Endothelial cell of umbilical vein (primary cell): ENCODE measurements at regions not wholly inside any gene's neighbourhood (a gene's known extent, or its start where the extent isn't known, plus 50 kb on each side); places are given as distances from the start of the nearest gene placed in this dataset.

ENCODE experiments used
- BruUV-seq: library from RNA; stranded (reverse); fragments of 400-500 nt; replicated peaks from 2 replicates; lab custom pipeline; 2021; lab: Mats Ljungman, UMichigan
- CTCF ChIA-PET: fragments of 300-600, 350-600 bp; sonication (Branson Sonifier 250); formaldehyde crosslinking; loops from one replicate; lab custom pipeline; 2021; ENCODE audit warnings: antibody characterized with exemption, inconsistent platforms; lab: Charles Lee
- POLR2A ChIA-PET: fragments of 300-600, 350-600 bp; sonication (Branson Sonifier 250); formaldehyde crosslinking; loops from one replicate; lab custom pipeline; 2021; ENCODE audit warnings: antibody characterized with exemption, inconsistent platforms; lab: Charles Lee
- DNase-seq: peaks from one replicate; pipeline ENCODE4 v3.0.0-alpha.2; 2011; ENCODE audit warnings: low read depth, low spot score
- FAIRE-seq: peaks from 2 replicates; lab custom pipeline; 2011; peaks lifted over from hg19 to GRCh38; lab: Jason Lieb, UNC
- H2AFZ ChIP-seq: 2 replicates; pipeline ENCODE4 v1.6.0; 2012; ENCODE audit warnings: low read depth, low read length, control low read depth, inconsistent platforms
- H3K27ac ChIP-seq: 2 replicates; pipeline ENCODE4 v1.5.1; 2011; ENCODE audit warnings: low read depth, mild to moderate bottlenecking, control low read depth, low read length, moderate library complexity; ENCODE audit not compliant: insufficient read depth
- H3K27me3 ChIP-seq, 2 experiments: 2 replicates each; pipeline versions ENCODE4 v1.6.0 to v1.6.1; 2011; ENCODE audit warnings: low read length in 2 of 2, mixed read lengths in 1 of 2; ENCODE audit not compliant: control insufficient read depth in 2 of 2, insufficient read depth in 2 of 2
- H3K36me3 ChIP-seq, 2 experiments: 2 replicates in 1 of 2; 3 replicates in 1 of 2; pipeline ENCODE4 v1.5.1; 2011; ENCODE audit warnings: low read length in 2 of 2, mild to moderate bottlenecking in 1 of 2, moderate library complexity in 1 of 2; ENCODE audit not compliant: control insufficient read depth in 2 of 2, insufficient read depth in 2 of 2; ENCODE audit errors: extremely low read depth in 1 of 2
- H3K4me1 ChIP-seq: 3 replicates; pipeline ENCODE4 v1.5.1; 2011; ENCODE audit warnings: mild to moderate bottlenecking, low read length; ENCODE audit not compliant: control insufficient read depth, insufficient read depth; ENCODE audit errors: extremely low read depth
- H3K4me2 ChIP-seq: 2 replicates; pipeline ENCODE4 v1.6.1; 2011; ENCODE audit warnings: low read length, control low read depth, mixed read lengths; ENCODE audit not compliant: insufficient read depth
- H3K4me3 ChIP-seq, 3 experiments: fragments of 200-600 bp in 1 of 3; sonication (generic), shearing (Covaris generic) in 1 of 3; replicated peaks in 1 of 3; 2 replicates each; pipeline ENCODE4 v1.5.1; 2011 to 2016; ENCODE audit warnings: control low read depth in 3 of 3, low read length in 3 of 3, mild to moderate bottlenecking in 2 of 3, inconsistent platforms in 1 of 3, low read depth in 1 of 3, moderate library complexity in 1 of 3; ENCODE audit not compliant: insufficient read depth in 1 of 3
- H3K79me2 ChIP-seq: 2 replicates; pipeline ENCODE4 v1.6.0; 2012; ENCODE audit warnings: low read length, inconsistent platforms; ENCODE audit not compliant: control insufficient read depth, insufficient read depth
- H3K9ac ChIP-seq: replicated peaks from 2 replicates; pipeline ENCODE3; 2011; ENCODE audit warnings: low read length, control low read depth; ENCODE audit not compliant: insufficient read depth; ENCODE audit errors: extremely low read depth
- H3K9me1 ChIP-seq: replicated peaks from 3 replicates; pipeline ENCODE4 v1.6.0; 2011; ENCODE audit warnings: mild to moderate bottlenecking, low read length; ENCODE audit not compliant: control insufficient read depth, insufficient read depth; ENCODE audit errors: extremely low read depth
- H3K9me3 ChIP-seq: replicated peaks from 2 replicates; pipeline ENCODE4 v1.5.1; 2012; ENCODE audit warnings: low read length, inconsistent platforms; ENCODE audit not compliant: control insufficient read depth, insufficient read depth
- H4K20me1 ChIP-seq: replicated peaks from 2 replicates; pipeline ENCODE3; 2011; ENCODE audit warnings: mild to moderate bottlenecking, low read length; ENCODE audit not compliant: control insufficient read depth, insufficient read depth; ENCODE audit errors: extremely low read depth
- EZH2 ChIP-seq: IDR thresholded peaks from 2 replicates; pipeline ENCODE4 v1.6.1; 2012; ENCODE audit warnings: borderline replicate concordance, low read depth, mild to moderate bottlenecking, moderate library complexity, low read length, inconsistent platforms; ENCODE audit not compliant: severe bottlenecking
- FOS ChIP-seq: IDR thresholded peaks from 2 replicates; pipeline ENCODE4 v1.6.1; 2011; ENCODE audit warnings: mild to moderate bottlenecking, low read length, moderate library complexity, borderline replicate concordance; ENCODE audit not compliant: insufficient read depth
- GATA2 ChIP-seq: IDR thresholded peaks from 2 replicates; pipeline ENCODE4 v1.7.0; 2011; ENCODE audit warnings: low read depth, mild to moderate bottlenecking, moderate library complexity, mixed read lengths, low read length; ENCODE audit not compliant: insufficient read length, insufficient read depth
- JUN ChIP-seq: IDR thresholded peaks from 2 replicates; pipeline ENCODE4 v1.6.1; 2011; ENCODE audit warnings: borderline replicate concordance, low read depth; ENCODE audit not compliant: insufficient read length, insufficient read depth
- MYC ChIP-seq: IDR thresholded peaks from one replicate; pipeline ENCODE4 v1.6.1; 2011; ENCODE audit warnings: mild to moderate bottlenecking, low read depth, low read length
- POLR2A ChIP-seq: IDR thresholded peaks from 2 replicates; pipeline ENCODE4 v1.6.1; 2012; ENCODE audit warnings: low read depth, mild to moderate bottlenecking, control low read depth, low read length
- POLR2AphosphoS5 ChIP-seq: IDR thresholded peaks from 2 replicates; pipeline ENCODE4 v1.6.1; 2012; ENCODE audit warnings: low read depth, mild to moderate bottlenecking, control low read depth, low read length, moderate library complexity; ENCODE audit not compliant: insufficient read depth
- dilution Hi-C: fragments of 300-500 bp; cut with MboI; formaldehyde crosslinking; loops from one replicate; pipeline ENCODE4 v1.15.0; 2019; ENCODE audit warnings: low sequenced_read_pairs; ENCODE audit not compliant: extremely low pct_ligation_motif_present
- intact Hi-C: fragments of 100-400 bp; cut with micrococcal nuclease; formaldehyde crosslinking; loops from one replicate; pipeline ENCODE4 v1.10.0; 2022
- TF ChIP-seq, protein P1 (sequence below), 2 donors: IDR thresholded peaks; 1 replicate in 1 of 2; 2 replicates in 1 of 2; pipeline ENCODE4 v1.5.1; 2011; ENCODE audit warnings: low read length in 2 of 2, mild to moderate bottlenecking in 2 of 2, moderate library complexity in 2 of 2, control low read depth in 1 of 2, inconsistent platforms in 1 of 2, low read depth in 1 of 2; ENCODE audit not compliant: insufficient read depth in 1 of 2; ENCODE audit errors: extremely low read depth in 1 of 2
- TF ChIP-seq, protein P2 (sequence below): IDR thresholded peaks from 2 replicates; pipeline ENCODE4 v1.6.1; 2011; ENCODE audit not compliant: insufficient read depth, insufficient read length

DNA sequence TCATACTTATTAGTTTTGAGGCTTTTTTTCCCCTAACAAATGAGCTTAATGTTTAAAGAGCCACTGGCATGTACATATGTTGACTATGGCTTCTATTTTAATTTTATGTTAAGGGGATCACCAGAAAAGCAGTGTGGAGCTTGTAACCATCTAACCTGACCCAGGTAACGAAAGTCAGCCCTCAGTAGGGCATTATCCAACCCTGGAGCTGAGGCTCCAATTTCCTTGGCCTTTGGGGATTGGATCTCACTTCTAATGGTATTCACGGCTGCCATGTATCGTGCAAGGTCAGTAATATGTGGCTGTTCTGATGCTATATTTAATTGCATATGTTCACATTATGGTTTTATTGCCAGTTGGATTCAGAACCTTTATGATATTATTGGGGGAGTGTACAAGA is 75.2 kb upstream of the CCSER1 start:
- POLR2A ChIA-PET: no interaction called here
- dilution Hi-C loops: no loop called here
- no peak overlapping the region for H3K9ac ChIP-seq

More for the DNA sequence above, 75.2 kb upstream of the CCSER1 start:
- Histone ChIP-seq H3K4me2 (no peak overlapping the region), H3K79me2 (no peaks in the 10 kb centered on the region), H3K9me3 (no peaks in the 10 kb centered on the region), H3K27me3 (no peaks in the 10 kb centered on the region), H3K27ac (no peak overlapping the region), H3K4me1 (no peaks in the 10 kb centered on the region), H3K4me3 (no peak overlapping the region), H3K36me3 (no peaks in the 10 kb centered on the region), H3K9me1 (no peaks in the 10 kb centered on the region), H2AFZ (no peak overlapping the region), H4K20me1 (no peaks in the 10 kb centered on the region)
- BruUV-seq: no TSS peak
- TF ChIP-seq EZH2 (no peak), JUN (no peak), GATA2 (no peak), FOS (no peak), MYC (no peak), POLR2AphosphoS5 (no peak), POLR2A (no peak)
- TF ChIP-seq, protein P1, sequence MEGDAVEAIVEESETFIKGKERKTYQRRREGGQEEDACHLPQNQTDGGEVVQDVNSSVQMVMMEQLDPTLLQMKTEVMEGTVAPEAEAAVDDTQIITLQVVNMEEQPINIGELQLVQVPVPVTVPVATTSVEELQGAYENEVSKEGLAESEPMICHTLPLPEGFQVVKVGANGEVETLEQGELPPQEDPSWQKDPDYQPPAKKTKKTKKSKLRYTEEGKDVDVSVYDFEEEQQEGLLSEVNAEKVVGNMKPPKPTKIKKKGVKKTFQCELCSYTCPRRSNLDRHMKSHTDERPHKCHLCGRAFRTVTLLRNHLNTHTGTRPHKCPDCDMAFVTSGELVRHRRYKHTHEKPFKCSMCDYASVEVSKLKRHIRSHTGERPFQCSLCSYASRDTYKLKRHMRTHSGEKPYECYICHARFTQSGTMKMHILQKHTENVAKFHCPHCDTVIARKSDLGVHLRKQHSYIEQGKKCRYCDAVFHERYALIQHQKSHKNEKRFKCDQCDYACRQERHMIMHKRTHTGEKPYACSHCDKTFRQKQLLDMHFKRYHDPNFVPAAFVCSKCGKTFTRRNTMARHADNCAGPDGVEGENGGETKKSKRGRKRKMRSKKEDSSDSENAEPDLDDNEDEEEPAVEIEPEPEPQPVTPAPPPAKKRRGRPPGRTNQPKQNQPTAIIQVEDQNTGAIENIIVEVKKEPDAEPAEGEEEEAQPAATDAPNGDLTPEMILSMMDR (IDR thresholded peaks at IDR 0.05; ENCODE audit: extremely low read depth in 1 of 2, insufficient read depth in 1 of 2, low read depth in 1 of 2, low read length in 2 of 2): no peak
- TF ChIP-seq, protein P2, sequence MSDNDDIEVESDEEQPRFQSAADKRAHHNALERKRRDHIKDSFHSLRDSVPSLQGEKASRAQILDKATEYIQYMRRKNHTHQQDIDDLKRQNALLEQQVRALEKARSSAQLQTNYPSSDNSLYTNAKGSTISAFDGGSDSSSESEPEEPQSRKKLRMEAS: no peak
- CTCF ChIA-PET: interaction anchor here (1.1 to 1.7 kb wide), 3 partner anchors 17 to 22 kb away, joined by 3 read pairs; no protein-coding TSS in a partner anchor
- FAIRE-seq (no peak), DNase-seq (no peak)
- intact Hi-C loops: no loop called here
